HCT116 (cell line): ENCODE measurements at regions not wholly inside any gene's neighbourhood (a gene's known extent, or its start where the extent isn't known, plus 50 kb on each side); places are given as distances from the start of the nearest gene placed in this dataset.
"Not testable (repeated sequence)": the region's sequence is repeated elsewhere in the genome, so short reads cannot be mapped to it uniquely, and the experiment has no call there.

Experiments used
- ATAC-seq: fragments of 200-7000 bp; cut with Tn5 transposase; 2 replicates; pipeline ENCODE4 v1.9.1; 2020; ENCODE audit warnings: mild to moderate bottlenecking, moderate library complexity
- BruUV-seq: library from RNA; stranded (reverse); fragments of 400-500 nt; replicated peaks from 2 replicates; lab custom pipeline; 2021; lab: Mats Ljungman, UMichigan
- CTCF ChIA-PET: fragments of 300-600 bp; sonication (Branson Sonifier 250); formaldehyde crosslinking; loops from one replicate; lab custom pipeline; 2021; ENCODE audit warnings: antibody characterized with exemption; lab: Charles Lee
- POLR2A ChIA-PET: fragments of 300-600, 350-600 bp; sonication (Branson Sonifier 250); formaldehyde crosslinking; loops from one replicate; lab custom pipeline; 2021; ENCODE audit warnings: antibody characterized with exemption; lab: Charles Lee
- RAD21 ChIA-PET, 2 experiments: fragments of 300-600 bp; sonication (Branson Sonifier 250); formaldehyde crosslinking; loops; one replicate each; lab custom pipeline; 2023; ENCODE audit warnings: low total read pairs in 2 of 2; ENCODE audit not compliant: uncharacterized antibody in 2 of 2, unreplicated experiment in 2 of 2, low non-redundant PET in 1 of 2; lab: Charles Lee
- DNase-seq: peaks from one replicate; pipeline ENCODE4 v3.0.0-alpha.2; 2010; ENCODE audit warnings: low read depth, low spot score
- H2AFZ ChIP-seq: fragments of 200-600 bp; shearing (Covaris generic), sonication (generic); 2 replicates; pipeline ENCODE4 v1.6.1; 2017; ENCODE audit warnings: low read depth, mixed run types, mixed read lengths, antibody characterized with exemption, low read length; ENCODE audit not compliant: poor library complexity, severe bottlenecking
- H3K27ac ChIP-seq: 2 replicates; pipeline ENCODE4 v1.5.1; 2012; ENCODE audit warnings: low read depth, low read length
- H3K27me3 ChIP-seq: fragments of 200-600 bp; sonication (generic); 2 replicates; pipeline ENCODE4 v1.6.1; 2016; ENCODE audit warnings: mixed run types, low read length, mixed read lengths; ENCODE audit not compliant: insufficient read depth
- H3K36me3 ChIP-seq, 2 experiments: fragments of 200-500 bp in 1 of 2; fragments of 200-600 bp in 1 of 2; sonication (Bioruptor generic) in 1 of 2; sonication (generic) in 1 of 2; 2 replicates each; pipeline versions ENCODE4 v1.5.1 to v1.6.1; 2014 to 2016; ENCODE audit warnings: low read length in 2 of 2, inconsistent platforms in 1 of 2, mixed read lengths in 1 of 2, mixed run types in 1 of 2; ENCODE audit not compliant: insufficient read depth in 2 of 2, control insufficient read depth in 1 of 2
- H3K4me1 ChIP-seq, 2 experiments: fragments of 200-600 bp in 1 of 2; sonication (generic) in 1 of 2; 2 replicates each; pipeline versions ENCODE4 v1.5.1 to v1.6.1; 2012 to 2017; ENCODE audit warnings: low read length in 2 of 2, inconsistent platforms in 1 of 2, mild to moderate bottlenecking in 1 of 2, mixed read lengths in 1 of 2, mixed run types in 1 of 2, moderate library complexity in 1 of 2; ENCODE audit not compliant: insufficient read depth in 2 of 2, control insufficient read depth in 1 of 2
- H3K4me2 ChIP-seq: fragments of 200-600 bp; sonication (generic); 2 replicates; pipeline ENCODE4 v1.6.1; 2017; ENCODE audit warnings: mixed run types, low read length, mixed read lengths
- H3K4me3 ChIP-seq, 2 experiments: fragments of 200-600 bp in 1 of 2; sonication (generic) in 1 of 2; replicated peaks in 1 of 2; 2 replicates each; pipeline ENCODE4 v1.5.1; 2011 to 2016; ENCODE audit warnings: low read length in 2 of 2, control low read depth in 1 of 2, low read depth in 1 of 2, mild to moderate bottlenecking in 1 of 2, mixed read lengths in 1 of 2, mixed run types in 1 of 2
- H3K79me2 ChIP-seq: fragments of 200-600 bp; sonication (generic); 2 replicates; pipeline ENCODE4 v1.6.1; 2017; ENCODE audit warnings: mild to moderate bottlenecking, mixed run types, low read length, moderate library complexity, mixed read lengths; ENCODE audit not compliant: insufficient read depth
- H3K9ac ChIP-seq: fragments of 200-600 bp; sonication (generic); 2 replicates; pipeline ENCODE4 v1.6.1; 2016; ENCODE audit warnings: low read length, mixed read lengths
- H3K9me2 ChIP-seq: fragments of 200-600 bp; sonication (generic), shearing (Covaris generic); 2 replicates; pipeline ENCODE4 v1.6.1; 2017; ENCODE audit warnings: mixed run types, mild to moderate bottlenecking, moderate library complexity; ENCODE audit not compliant: insufficient read depth
- H3K9me3 ChIP-seq, 2 experiments: fragments of 200-500 bp in 1 of 2; fragments of 200-600 bp in 1 of 2; sonication (Bioruptor generic) in 1 of 2; sonication (generic) in 1 of 2; 2 replicates each; pipeline ENCODE4 v1.6.1; 2014 to 2017; ENCODE audit warnings: low read length in 2 of 2, mixed read lengths in 2 of 2, inconsistent platforms in 1 of 2, low read depth in 1 of 2, mild to moderate bottlenecking in 1 of 2, mixed run types in 1 of 2, moderate library complexity in 1 of 2; ENCODE audit not compliant: control insufficient read depth in 1 of 2, insufficient read depth in 1 of 2
- H4K20me1 ChIP-seq: fragments of 200-600 bp; sonication (generic), shearing (Covaris generic); 2 replicates; pipeline ENCODE4 v1.6.1; 2017; ENCODE audit warnings: mixed run types, mild to moderate bottlenecking, moderate library complexity; ENCODE audit not compliant: insufficient read depth
- intact Hi-C: fragments of 100-400 bp; cut with micrococcal nuclease; formaldehyde crosslinking; loops from 2 replicates; pipeline ENCODE4 v1.10.0; 2022
- TF ChIP-seq, protein P1 (sequence below), 3 experiments: fragments of 200-600 bp in 1 of 3; sonication (generic) in 1 of 3; IDR thresholded peaks in 2 of 3; conservative IDR thresholded peaks in 1 of 3; 2 replicates each; pipeline ENCODE4 v1.5.1; 2012 to 2017; ENCODE audit warnings: low read depth in 2 of 3, low read length in 2 of 3, antibody characterized with exemption in 1 of 3, borderline replicate concordance in 1 of 3, control low read depth in 1 of 3, mild to moderate bottlenecking in 1 of 3, mixed read lengths in 1 of 3, mixed run types in 1 of 3, moderate library complexity in 1 of 3; ENCODE audit not compliant: insufficient read depth in 1 of 3

DNA sequence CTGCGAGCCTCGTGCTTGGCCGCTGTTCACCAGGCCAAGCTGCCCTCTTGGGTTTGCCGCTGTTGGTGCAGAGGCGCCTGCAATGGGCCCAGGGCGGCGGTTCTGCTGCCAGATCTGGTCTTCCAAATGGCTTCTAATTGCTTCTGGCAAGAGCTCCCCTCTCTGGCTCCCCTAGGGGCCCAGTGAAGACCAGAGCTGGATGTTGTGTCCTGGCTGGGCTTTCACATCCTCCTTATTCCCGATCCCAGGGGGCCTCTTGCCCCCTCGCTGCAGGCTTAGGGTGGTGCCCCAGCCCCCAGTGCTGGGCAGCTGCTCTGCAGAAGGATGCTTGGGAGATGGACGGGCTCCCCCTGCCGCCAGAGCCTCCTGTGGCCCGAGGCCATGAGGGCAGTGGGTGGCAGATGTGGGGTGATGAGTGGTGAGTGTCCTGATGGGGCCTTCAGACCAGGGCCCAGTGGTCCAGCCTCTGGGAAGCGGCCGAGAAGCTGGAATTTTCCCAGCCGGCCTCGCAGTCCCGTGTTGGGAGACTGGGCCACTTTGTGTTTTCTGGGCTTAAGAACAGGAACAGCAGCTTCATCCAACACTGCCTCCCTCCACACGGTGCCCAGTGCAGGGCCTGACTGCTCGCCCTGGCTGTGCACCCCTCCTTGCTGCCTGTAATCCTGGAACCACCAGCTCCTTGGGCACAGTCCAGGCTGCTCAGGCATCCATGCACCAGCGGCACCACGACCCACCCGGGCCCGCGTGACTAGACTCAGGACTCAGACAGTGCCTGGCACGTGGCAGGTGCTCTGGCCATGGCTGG, 194.8 kb downstream of the LAT start:
- H3K9me2 ChIP-seq, DNase-seq, POLR2A ChIA-PET, H3K4me2 ChIP-seq, RAD21 ChIA-PET, H3K36me3 ChIP-seq, H3K9ac ChIP-seq, BruUV-seq, CTCF ChIA-PET, H3K79me2 ChIP-seq, H3K27me3 ChIP-seq, H3K27ac ChIP-seq, H4K20me1 ChIP-seq, ATAC-seq, H3K4me1 ChIP-seq, intact Hi-C loops, H3K9me3 ChIP-seq, H3K4me3 ChIP-seq, H2AFZ ChIP-seq: not testable (repeated sequence)
- TF ChIP-seq, protein P1, sequence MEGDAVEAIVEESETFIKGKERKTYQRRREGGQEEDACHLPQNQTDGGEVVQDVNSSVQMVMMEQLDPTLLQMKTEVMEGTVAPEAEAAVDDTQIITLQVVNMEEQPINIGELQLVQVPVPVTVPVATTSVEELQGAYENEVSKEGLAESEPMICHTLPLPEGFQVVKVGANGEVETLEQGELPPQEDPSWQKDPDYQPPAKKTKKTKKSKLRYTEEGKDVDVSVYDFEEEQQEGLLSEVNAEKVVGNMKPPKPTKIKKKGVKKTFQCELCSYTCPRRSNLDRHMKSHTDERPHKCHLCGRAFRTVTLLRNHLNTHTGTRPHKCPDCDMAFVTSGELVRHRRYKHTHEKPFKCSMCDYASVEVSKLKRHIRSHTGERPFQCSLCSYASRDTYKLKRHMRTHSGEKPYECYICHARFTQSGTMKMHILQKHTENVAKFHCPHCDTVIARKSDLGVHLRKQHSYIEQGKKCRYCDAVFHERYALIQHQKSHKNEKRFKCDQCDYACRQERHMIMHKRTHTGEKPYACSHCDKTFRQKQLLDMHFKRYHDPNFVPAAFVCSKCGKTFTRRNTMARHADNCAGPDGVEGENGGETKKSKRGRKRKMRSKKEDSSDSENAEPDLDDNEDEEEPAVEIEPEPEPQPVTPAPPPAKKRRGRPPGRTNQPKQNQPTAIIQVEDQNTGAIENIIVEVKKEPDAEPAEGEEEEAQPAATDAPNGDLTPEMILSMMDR (IDR thresholded peaks at IDR 0.05 in 2 of 3, conservative IDR thresholded peaks at IDR 0.05 in 1 of 3; ENCODE audit: borderline replicate concordance in 1 of 3, insufficient read depth in 1 of 3, low read depth in 2 of 3, low read length in 2 of 3) = 0 out of 6 replicates have a peak, but pooled peaks of 1 of the 3 experiments have one; percentile 6

DNA sequence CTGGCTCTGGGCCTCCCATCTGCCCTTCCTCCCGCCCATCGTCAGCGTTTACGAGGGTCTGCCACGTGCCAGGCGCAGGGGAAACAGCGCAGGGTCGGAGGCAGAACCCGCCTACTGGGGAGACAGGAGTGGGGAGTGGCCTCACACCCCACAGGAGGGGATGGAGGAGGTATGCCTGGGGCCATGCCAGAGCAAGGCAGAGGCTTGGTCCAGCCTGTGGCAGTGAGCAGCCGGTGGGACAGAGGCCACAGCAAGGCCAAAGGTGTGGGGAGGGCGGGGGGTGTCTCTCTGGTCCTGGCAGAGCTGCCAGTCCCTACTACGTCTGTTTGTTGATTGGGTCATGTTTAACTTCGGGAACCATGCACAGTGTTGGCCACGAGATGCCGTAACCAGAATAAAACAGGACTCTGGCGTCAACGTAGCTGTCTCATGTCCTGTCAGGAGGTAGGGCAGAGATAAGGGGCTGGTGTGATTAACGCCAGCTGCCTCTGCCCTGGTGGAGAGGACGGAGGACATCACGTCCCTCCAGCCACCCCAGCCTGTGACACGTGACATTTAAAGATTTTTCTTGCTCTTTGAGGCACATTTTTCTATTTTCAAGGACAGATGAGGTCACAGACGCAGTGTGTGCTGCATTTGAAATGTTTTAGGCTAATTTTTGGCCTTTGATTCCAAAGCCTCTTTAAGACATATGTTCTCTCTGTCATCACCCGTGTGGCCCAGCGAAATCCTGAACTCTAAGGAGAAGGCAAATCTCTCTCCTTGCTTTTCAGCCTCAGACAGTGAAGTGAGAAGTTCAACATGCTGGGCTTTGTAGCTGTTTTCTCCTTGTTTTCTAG, 193.3 kb downstream of the LAT start:
- H2AFZ ChIP-seq, H3K27me3 ChIP-seq, H4K20me1 ChIP-seq, POLR2A ChIA-PET, H3K9me2 ChIP-seq, RAD21 ChIA-PET, H3K9ac ChIP-seq, H3K4me1 ChIP-seq, ATAC-seq, H3K79me2 ChIP-seq, CTCF ChIA-PET, BruUV-seq, H3K27ac ChIP-seq, H3K4me3 ChIP-seq, H3K36me3 ChIP-seq, H3K4me2 ChIP-seq, H3K9me3 ChIP-seq, intact Hi-C loops, DNase-seq: not testable (repeated sequence)

DNA sequence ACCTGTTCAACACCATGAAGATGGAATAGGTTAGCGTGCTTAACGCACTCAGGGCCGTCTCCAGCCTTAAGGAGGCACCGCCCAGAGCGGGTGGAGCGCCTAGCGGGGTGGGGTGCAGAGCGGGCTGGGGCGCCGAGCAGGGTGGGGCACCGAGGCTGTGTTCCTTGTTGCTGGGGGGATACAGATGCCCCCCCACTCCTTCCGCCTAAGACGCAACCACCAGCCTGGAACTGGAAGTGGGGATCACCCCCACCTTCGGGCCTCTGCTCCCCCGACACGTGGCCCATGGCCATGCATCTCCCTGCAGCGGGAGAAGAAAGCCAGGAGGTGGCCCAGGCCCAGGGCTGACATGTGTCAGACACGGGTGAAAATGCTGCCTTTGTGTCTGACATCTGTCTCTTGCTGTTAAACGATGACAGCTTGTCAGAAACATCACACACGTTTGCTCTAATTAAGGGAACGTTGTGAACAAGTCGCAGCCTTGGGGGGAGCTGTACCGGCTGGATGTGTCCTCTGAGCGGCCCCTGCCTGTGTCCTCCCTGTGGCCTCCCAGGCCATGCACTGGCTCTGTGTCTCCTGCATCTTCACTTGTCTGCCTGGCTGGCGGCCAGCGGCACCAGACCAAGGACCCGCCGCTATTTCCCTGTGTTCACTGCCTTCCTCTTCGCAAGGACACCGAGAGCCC, 192.5 kb downstream of the LAT start:
- H3K36me3 ChIP-seq, H3K4me1 ChIP-seq, ATAC-seq, H2AFZ ChIP-seq, DNase-seq, H3K9me2 ChIP-seq, H4K20me1 ChIP-seq, H3K4me3 ChIP-seq, intact Hi-C loops, H3K4me2 ChIP-seq, POLR2A ChIA-PET, CTCF ChIA-PET, H3K9ac ChIP-seq, H3K9me3 ChIP-seq, BruUV-seq, H3K27me3 ChIP-seq, RAD21 ChIA-PET, H3K79me2 ChIP-seq, H3K27ac ChIP-seq: not testable (repeated sequence)
